Peyer's patch (tissue), 4 donors: ENCODE measurements at regions not wholly inside any gene's neighbourhood (a gene's known extent, or its start where the extent isn't known, plus 50 kb on each side); places are given as distances from the start of the nearest gene placed in this dataset.

ENCODE experiments used
- DNase-seq, 3 donors: peaks; one replicate each; pipeline ENCODE4 v3.0.0-alpha.2; 2017 to 2019
- H3K27ac ChIP-seq, 4 donors: fragments of 200-600 bp; sonication (generic); one replicate each; pipeline ENCODE4 v1.5.1; 2016 to 2019
- H3K27me3 ChIP-seq, 2 donors: fragments of 200-600 bp; sonication (generic); one replicate each; pipeline ENCODE4 v1.5.1; 2019
- H3K36me3 ChIP-seq, 3 donors: fragments of 200-600 bp; sonication (generic); one replicate each; pipeline ENCODE4 v1.5.1; 2016 to 2019
- H3K4me1 ChIP-seq, 4 donors: fragments of 200-600 bp; sonication (generic); one replicate each; pipeline ENCODE4 v1.5.1; 2016 to 2019
- H3K4me3 ChIP-seq, 4 donors: fragments of 200-600 bp; sonication (generic); 1 replicate in 3 of 4; 2 replicates in 1 of 4; pipeline ENCODE4 v1.5.1; 2016 to 2019; ENCODE audit warnings: mild to moderate bottlenecking in 1 of 4
- H3K9me3 ChIP-seq, 4 donors: fragments of 200-600 bp; sonication (generic); one replicate each; pipeline ENCODE4 v1.5.1; 2016 to 2019; ENCODE audit warnings: mild to moderate bottlenecking in 1 of 4
- POLR2A ChIP-seq, 2 donors: fragments of 450-650 bp; IDR thresholded peaks; one replicate each; pipeline ENCODE4 v1.5.1; 2017; ENCODE audit warnings: antibody characterized with exemption in 2 of 2, mild to moderate bottlenecking in 2 of 2, moderate library complexity in 2 of 2
- TF ChIP-seq, protein P1 (sequence below), 6 experiments: fragments of 450-650 bp in 4 of 6; fragments of 200-600 bp in 2 of 6; sonication (generic) in 1 of 6; IDR thresholded peaks; one replicate each; pipeline ENCODE4 v1.5.1; 2017 to 2019; ENCODE audit warnings: antibody characterized with exemption in 6 of 6, mild to moderate bottlenecking in 3 of 6, moderate library complexity in 1 of 6

DNA sequence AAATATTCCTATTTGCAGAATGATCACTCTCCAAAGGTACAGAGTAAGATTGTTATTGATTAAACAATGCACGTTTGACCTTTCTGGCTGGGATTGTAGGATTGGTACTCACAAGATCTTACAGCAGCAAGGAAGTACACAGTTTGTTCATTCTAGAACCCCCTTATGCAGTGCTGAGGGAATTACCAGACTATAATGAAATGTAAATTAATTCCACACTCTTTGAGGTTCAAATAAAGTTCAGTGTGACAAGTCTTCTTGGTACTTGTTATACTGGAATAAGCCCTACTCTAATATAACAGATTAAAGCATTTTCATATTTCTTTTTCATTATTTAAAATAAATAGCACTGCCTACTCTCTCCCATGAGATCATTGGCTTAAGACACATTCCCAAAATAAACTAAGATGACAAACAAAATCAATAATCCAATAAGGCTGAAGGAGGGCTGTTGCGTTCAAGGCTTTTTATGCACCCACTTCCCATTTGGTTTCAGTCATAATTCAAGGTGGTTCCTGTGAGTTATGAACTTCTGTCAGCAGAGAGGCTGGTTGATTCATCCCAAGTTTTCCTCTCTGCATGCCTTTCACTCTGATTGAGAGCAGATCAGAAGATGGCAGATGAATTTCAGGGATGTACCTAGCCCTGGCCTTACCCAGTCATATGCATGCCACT, 881.5 kb downstream of the C6orf118 start:
- Histone ChIP-seq H3K4me3 (no peak overlapping the region), H3K27ac (no peak overlapping the region), H3K27me3 (no peaks in the 10 kb centered on the region), H3K9me3 (no peaks in the 10 kb centered on the region), H3K4me1 (no peaks in the 10 kb centered on the region), H3K36me3 (no peaks in the 10 kb centered on the region)
- TF ChIP-seq, protein P1, sequence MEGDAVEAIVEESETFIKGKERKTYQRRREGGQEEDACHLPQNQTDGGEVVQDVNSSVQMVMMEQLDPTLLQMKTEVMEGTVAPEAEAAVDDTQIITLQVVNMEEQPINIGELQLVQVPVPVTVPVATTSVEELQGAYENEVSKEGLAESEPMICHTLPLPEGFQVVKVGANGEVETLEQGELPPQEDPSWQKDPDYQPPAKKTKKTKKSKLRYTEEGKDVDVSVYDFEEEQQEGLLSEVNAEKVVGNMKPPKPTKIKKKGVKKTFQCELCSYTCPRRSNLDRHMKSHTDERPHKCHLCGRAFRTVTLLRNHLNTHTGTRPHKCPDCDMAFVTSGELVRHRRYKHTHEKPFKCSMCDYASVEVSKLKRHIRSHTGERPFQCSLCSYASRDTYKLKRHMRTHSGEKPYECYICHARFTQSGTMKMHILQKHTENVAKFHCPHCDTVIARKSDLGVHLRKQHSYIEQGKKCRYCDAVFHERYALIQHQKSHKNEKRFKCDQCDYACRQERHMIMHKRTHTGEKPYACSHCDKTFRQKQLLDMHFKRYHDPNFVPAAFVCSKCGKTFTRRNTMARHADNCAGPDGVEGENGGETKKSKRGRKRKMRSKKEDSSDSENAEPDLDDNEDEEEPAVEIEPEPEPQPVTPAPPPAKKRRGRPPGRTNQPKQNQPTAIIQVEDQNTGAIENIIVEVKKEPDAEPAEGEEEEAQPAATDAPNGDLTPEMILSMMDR (IDR thresholded peaks at IDR 0.05) = no peak
- TF ChIP-seq POLR2A (IDR thresholded peaks at IDR 0.05) = no peak
- DNase-seq = no peak

DNA sequence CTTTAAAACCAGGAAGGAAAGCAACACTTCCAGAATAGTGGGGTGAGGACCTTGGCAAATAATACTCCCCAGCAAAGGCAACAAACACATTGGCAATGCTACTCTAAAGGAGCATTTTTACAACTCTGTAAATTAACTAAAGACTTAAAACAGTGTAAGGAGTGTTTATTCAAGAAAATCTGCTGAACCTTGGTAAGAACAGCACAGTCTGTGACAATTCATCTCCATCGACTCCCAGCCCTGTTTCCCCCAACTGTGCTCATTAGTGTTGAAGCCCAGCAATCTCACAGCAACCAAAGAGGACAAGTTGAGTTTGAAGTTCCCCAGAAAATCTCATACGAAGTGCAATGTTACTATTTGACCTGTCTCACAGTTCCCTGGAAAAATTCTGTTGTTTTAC, 884.9 kb downstream of the C6orf118 start:
- no peak for TF ChIP-seq POLR2A (IDR thresholded peaks at IDR 0.05)
- TF ChIP-seq, protein P1 (IDR thresholded peaks at IDR 0.05) = no peak

DNA sequence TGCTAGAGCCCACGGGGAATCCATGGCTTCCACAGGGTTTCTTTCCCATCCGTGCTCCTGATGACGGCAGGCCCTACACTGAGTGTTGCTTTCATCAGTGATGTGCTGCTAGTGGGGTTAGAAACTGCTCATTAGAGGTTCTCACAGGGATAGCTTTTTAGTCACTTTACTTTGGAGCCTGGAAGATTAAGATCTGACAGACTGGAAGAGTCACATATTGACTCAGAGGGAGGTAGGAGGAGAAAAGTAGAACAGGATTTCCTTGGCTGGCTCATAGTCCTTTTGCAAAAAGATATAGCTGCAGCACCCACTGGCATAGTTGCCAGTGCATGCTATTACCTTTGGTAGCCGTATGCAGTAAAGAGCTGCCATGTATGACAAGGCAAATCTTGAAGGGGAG, 890.3 kb downstream of the C6orf118 start:
- peaks cover 0 to 7% (median 0%) of the 10 kb centered on the region in 4 donors for H3K9me3 ChIP-seq
- H3K4me1 ChIP-seq = no peaks in the 10 kb centered on the region
- H3K36me3 ChIP-seq = no peaks in the 10 kb centered on the region
- no peak overlapping the region for H3K4me3 ChIP-seq
- TF ChIP-seq POLR2A (IDR thresholded peaks at IDR 0.05) = no peak
- TF ChIP-seq, protein P1 (IDR thresholded peaks at IDR 0.05) = no peak
- no peaks in the 10 kb centered on the region for H3K27me3 ChIP-seq
- no peak overlapping the region for H3K27ac ChIP-seq
- no peak for DNase-seq

More for the DNA sequence above, 884.9 kb downstream of the C6orf118 start:
- Histone ChIP-seq H3K36me3 (no peaks in the 10 kb centered on the region), H3K27me3 (no peaks in the 10 kb centered on the region), H3K4me3 (no peak overlapping the region), H3K9me3 (peaks cover 0 to 7% (median 0%) of the 10 kb centered on the region in 4 donors), H3K4me1 (no peaks in the 10 kb centered on the region), H3K27ac (no peak overlapping the region)
- no peak for DNase-seq

DNA sequence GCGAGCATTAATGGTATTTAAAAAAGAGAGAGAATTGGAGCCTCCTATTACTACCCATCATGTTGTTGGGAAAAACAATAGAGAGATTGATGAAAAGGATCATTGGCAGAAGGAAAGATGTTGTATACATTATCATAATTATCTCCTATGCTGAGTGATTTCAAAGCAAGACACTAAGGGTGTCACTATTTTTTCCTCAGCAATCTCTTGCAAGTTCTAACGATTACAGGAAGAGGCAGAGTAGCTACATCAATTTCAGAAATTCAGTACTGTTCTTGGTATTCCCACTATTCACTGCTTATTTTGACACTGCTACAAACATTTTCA, 891.2 kb downstream of the C6orf118 start:
- TF ChIP-seq, protein P1 (IDR thresholded peaks at IDR 0.05) = no peak
- TF ChIP-seq POLR2A (IDR thresholded peaks at IDR 0.05) = no peak
- no peaks in the 10 kb centered on the region for H3K36me3 ChIP-seq
- H3K27ac ChIP-seq = no peak overlapping the region
- DNase-seq = no peak
- no peaks in the 10 kb centered on the region for H3K27me3 ChIP-seq
- no peak overlapping the region for H3K4me3 ChIP-seq
- peaks cover 0 to 7% (median 0%) of the 10 kb centered on the region in 4 donors for H3K9me3 ChIP-seq
- H3K4me1 ChIP-seq = no peaks in the 10 kb centered on the region

DNA sequence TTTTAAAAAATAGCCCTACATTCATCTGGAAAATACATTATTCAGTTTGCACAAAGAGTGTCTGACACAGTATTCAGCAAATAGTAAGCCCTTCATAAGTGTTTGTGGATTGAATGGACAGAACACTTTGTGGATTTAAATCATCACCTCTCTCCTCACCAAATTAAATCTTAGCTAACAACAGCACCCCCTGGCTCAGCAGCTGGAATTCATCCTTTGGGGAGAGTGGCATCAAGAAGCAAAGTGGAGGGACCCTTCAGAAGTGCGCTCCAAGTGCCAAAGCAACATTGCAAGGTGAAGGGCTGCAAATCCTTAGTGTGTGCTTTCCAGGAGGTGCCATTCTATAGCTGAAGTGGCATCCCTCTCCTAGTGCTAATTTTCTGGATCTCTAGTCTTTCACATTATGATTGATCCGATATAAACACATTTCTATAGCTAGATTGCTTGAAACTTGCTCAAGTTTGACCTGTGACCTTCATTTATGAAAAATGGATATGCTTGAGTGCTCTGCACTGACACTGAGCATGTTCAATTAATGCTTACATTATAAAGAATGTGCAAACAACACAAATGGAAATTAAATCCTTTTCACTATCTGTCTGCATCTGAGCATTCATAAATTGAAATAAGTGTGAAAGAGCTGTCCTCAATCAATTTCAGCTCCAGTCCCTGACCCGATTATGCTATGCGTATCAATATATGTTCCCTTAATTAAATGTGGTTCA, 891.7 kb downstream of the C6orf118 start:
- no peaks in the 10 kb centered on the region for H3K27me3 ChIP-seq
- no peak for DNase-seq
- H3K36me3 ChIP-seq = no peaks in the 10 kb centered on the region
- H3K9me3 ChIP-seq = peaks cover 0 to 7% (median 0%) of the 10 kb centered on the region in 4 donors
- H3K4me3 ChIP-seq = no peak overlapping the region
- no peaks in the 10 kb centered on the region for H3K4me1 ChIP-seq
- no peak overlapping the region for H3K27ac ChIP-seq
- TF ChIP-seq POLR2A (IDR thresholded peaks at IDR 0.05) = no peak
- TF ChIP-seq, protein P1 (IDR thresholded peaks at IDR 0.05) = no peak
